GM12878 (cell line): ENCODE measurements at regions not wholly inside any gene's neighbourhood (a gene's known extent, or its start where the extent isn't known, plus 50 kb on each side); places are given as distances from the start of the nearest gene placed in this dataset.
"Not testable (repeated sequence)": the region's sequence is repeated elsewhere in the genome, so short reads cannot be mapped to it uniquely, and the experiment has no call there.

Source experiments
- ASH2L ChIP-seq: fragments of 300-600, 200-600 bp; sonication (generic); IDR thresholded peaks from 2 replicates; pipeline ENCODE4 v1.6.1; 2017; ENCODE audit warnings: low read depth, mild to moderate bottlenecking, borderline replicate concordance
- CTCF ChIP-seq, 3 experiments: IDR thresholded peaks in 2 of 3; conservative IDR thresholded peaks in 1 of 3; 2 replicates each; pipeline ENCODE4 v1.5.1; 2011; ENCODE audit warnings: low read depth in 3 of 3, low read length in 3 of 3, mild to moderate bottlenecking in 3 of 3, control low read depth in 2 of 3, moderate library complexity in 2 of 3, inconsistent platforms in 1 of 3, mixed read lengths in 1 of 3; ENCODE audit not compliant: control insufficient read depth in 2 of 3, insufficient read depth in 1 of 3; ENCODE audit errors: extremely low read depth in 1 of 3
- DPF2 ChIP-seq: fragments of 450-650 bp; IDR thresholded peaks from 2 replicates; pipeline ENCODE4 v1.6.1; 2017; ENCODE audit warnings: mild to moderate bottlenecking
- FOS ChIP-seq: IDR thresholded peaks from 3 replicates; pipeline ENCODE4 v1.6.1; 2011; ENCODE audit warnings: borderline replicate concordance; ENCODE audit not compliant: insufficient read length; ENCODE audit errors: extremely low read depth
- POLR2A ChIP-seq: IDR thresholded peaks from 2 replicates; pipeline ENCODE4 v1.6.1; 2011; ENCODE audit warnings: low read depth, mild to moderate bottlenecking, low read length
- SIN3A ChIP-seq: IDR thresholded peaks from 2 replicates; pipeline ENCODE4 v1.6.1; 2012; ENCODE audit warnings: low read depth, low read length, improper control_type of control experiment
- TF ChIP-seq, protein P1 (sequence below): IDR thresholded peaks from 2 replicates; pipeline ENCODE4 v1.6.1; 2012; ENCODE audit warnings: low read depth, low read length, improper control_type of control experiment

GRCh38 chr18:71031296-71032191 is 742.7 kb downstream of the SOCS6 start:
- TF ChIP-seq DPF2; FOS; SIN3A; POLR2A; ASH2L; CTCF (IDR thresholded peaks at IDR 0.05 in 2 of 3, conservative IDR thresholded peaks at IDR 0.05 in 1 of 3; ENCODE audit: control insufficient read depth in 2 of 3, extremely low read depth in 1 of 3, insufficient read depth in 1 of 3, low read depth in 3 of 3, low read length in 3 of 3): not testable (repeated sequence)
- TF ChIP-seq, protein P1, sequence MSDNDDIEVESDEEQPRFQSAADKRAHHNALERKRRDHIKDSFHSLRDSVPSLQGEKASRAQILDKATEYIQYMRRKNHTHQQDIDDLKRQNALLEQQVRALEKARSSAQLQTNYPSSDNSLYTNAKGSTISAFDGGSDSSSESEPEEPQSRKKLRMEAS, result not testable (repeated sequence)
